ENCODE measurements at regions not wholly inside any gene's neighbourhood (a gene's known extent, or its start where the extent isn't known, plus 50 kb on each side); places are given as distances from the start of the nearest gene placed in this dataset.

DNA sequence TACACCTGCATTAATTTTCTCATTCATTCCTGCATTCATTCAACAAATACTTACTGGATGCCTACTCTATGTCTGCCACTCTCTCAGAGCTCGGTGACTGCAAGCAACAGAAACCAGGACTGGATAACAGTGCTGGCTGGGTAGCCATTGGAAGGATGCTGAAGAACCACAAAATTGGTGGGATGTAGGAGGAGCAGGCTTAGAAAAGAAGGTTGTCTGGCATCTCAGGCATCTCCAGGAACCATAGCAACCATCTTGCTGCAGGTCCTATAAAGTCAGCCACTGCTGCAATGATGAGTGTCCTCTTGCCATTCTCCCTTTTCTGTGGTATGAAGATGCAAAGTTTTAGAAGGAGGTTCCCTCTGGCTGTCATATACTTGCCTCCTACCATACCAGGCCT is 168.6 kb downstream of the FGF18 start:
- H3K27me3 ChIP-seq: no peaks in the 10 kb centered on the region
- no peaks in the 10 kb centered on the region for H3K36me3 ChIP-seq (replicated peaks in 1 of 2; ENCODE audit: insufficient read depth in 1 of 2, low read depth in 2 of 2)
- TF ChIP-seq, protein P1, sequence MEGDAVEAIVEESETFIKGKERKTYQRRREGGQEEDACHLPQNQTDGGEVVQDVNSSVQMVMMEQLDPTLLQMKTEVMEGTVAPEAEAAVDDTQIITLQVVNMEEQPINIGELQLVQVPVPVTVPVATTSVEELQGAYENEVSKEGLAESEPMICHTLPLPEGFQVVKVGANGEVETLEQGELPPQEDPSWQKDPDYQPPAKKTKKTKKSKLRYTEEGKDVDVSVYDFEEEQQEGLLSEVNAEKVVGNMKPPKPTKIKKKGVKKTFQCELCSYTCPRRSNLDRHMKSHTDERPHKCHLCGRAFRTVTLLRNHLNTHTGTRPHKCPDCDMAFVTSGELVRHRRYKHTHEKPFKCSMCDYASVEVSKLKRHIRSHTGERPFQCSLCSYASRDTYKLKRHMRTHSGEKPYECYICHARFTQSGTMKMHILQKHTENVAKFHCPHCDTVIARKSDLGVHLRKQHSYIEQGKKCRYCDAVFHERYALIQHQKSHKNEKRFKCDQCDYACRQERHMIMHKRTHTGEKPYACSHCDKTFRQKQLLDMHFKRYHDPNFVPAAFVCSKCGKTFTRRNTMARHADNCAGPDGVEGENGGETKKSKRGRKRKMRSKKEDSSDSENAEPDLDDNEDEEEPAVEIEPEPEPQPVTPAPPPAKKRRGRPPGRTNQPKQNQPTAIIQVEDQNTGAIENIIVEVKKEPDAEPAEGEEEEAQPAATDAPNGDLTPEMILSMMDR (IDR thresholded peaks at IDR 0.05): no peak
- no peak for TF ChIP-seq POLR2A (IDR thresholded peaks at IDR 0.05)
- no peak overlapping the region for H3K4me3 ChIP-seq
- H3K9me3 ChIP-seq: no peaks in the 10 kb centered on the region
- DNase-seq: no peak
- intact Hi-C loops (cut with DNase I): no loop called here
- WGBS, 2 donors: 81 to 93% methylated on average over 1 of the region's 1 CpG
- ATAC-seq: no peak
- H3K4me1 ChIP-seq: no peaks in the 10 kb centered on the region
- H3K27ac ChIP-seq: no peak overlapping the region

DNA sequence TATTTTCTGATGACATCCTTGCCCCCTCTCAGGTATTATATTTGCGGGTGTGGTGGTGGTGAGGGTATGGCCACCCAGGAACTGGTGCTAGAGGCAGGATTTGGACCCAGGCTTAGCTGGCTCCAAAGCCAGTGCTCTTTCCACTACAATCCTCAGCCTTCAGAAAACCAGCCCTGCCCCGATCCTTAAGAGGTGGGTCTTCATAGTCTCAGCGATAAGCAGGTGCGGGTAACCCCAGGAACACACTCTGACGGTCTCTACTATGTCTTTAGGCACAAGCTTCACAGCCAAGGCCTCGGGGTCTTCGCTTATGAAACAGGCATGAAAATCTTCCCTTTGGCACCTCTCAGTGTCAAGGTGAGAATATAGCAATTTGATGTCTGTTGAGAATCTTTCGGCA is 169.3 kb downstream of the FGF18 start:
- no peak for DNase-seq
- WGBS, 2 donors: 70 to 78% methylated on average over 4 to 8 of the region's 8 CpGs
- H3K9me3 ChIP-seq: no peaks in the 10 kb centered on the region
- H3K36me3 ChIP-seq (replicated peaks in 1 of 2; ENCODE audit: insufficient read depth in 1 of 2, low read depth in 2 of 2): no peaks in the 10 kb centered on the region
- H3K27ac ChIP-seq: no peak overlapping the region
- no peak for TF ChIP-seq POLR2A (IDR thresholded peaks at IDR 0.05)
- TF ChIP-seq, protein P1 (IDR thresholded peaks at IDR 0.05): no peak
- H3K27me3 ChIP-seq: no peaks in the 10 kb centered on the region
- intact Hi-C loops (cut with DNase I): no loop called here
- ATAC-seq: no peak
- H3K4me3 ChIP-seq: no peak overlapping the region
- H3K4me1 ChIP-seq: no peaks in the 10 kb centered on the region

DNA sequence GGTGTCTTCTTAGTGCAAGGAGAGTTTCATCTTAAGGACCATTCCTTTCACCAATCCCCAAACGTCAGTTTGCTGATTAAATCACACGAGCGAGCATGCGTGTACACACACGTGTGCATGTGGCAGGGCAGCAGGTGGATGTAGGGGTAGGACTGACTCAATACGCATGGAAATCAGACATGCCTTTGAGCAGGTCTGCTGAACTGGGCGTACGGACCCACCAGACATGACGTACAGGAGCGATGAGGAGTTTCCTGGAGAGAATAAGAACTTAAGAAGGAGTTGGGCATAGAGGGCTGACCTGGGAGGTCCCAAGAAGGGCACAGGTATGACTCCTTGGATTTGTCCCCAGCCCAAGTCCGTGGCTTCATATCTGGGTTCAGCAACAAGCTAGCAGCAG is 170.0 kb downstream of the FGF18 start:
- 64 to 75% methylated on average over 10 to 11 of the region's 11 CpGs for WGBS, 2 donors

DNA sequence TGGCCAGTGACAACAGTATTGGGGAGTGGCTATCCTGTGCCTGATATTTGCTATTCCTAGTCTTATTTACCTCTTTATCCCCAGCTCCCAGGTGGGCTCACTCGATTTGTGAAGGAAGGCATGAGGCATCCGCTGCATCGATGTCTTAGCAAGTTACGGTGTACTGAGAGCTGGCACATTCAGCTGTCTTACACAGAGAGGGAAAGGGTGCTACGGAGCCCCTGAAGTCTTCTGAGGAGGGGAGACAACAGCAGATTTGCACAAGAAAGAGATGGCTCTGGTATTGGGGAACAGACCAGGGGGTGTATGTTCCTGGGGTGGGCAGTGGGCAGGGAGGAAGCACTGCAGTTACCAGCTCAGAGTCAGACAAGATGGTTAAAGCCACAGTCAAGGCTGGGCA is 172.6 kb downstream of the FGF18 start:
- Histone ChIP-seq H3K4me1 (no peaks in the 10 kb centered on the region), H3K9me3 (no peaks in the 10 kb centered on the region), H3K27ac (no peak overlapping the region), H3K36me3 (replicated peaks in 1 of 2; ENCODE audit: insufficient read depth in 1 of 2, low read depth in 2 of 2) (no peaks in the 10 kb centered on the region), H3K27me3 (no peaks in the 10 kb centered on the region), H3K4me3 (no peak overlapping the region)
- ATAC-seq (no peak), DNase-seq (no peak)
- intact Hi-C loops (cut with DNase I): no loop called here
- 0 to 79% methylated on average over 1 to 5 of the region's 5 CpGs for WGBS, 2 donors
- TF ChIP-seq, protein P1 (IDR thresholded peaks at IDR 0.05): no peak
- TF ChIP-seq POLR2A (IDR thresholded peaks at IDR 0.05): no peak

More for the DNA sequence above, 170.0 kb downstream of the FGF18 start:
- no peaks in the 10 kb centered on the region for H3K36me3 ChIP-seq (replicated peaks in 1 of 2; ENCODE audit: insufficient read depth in 1 of 2, low read depth in 2 of 2)
- DNase-seq (no peak), ATAC-seq (no peak)
- no peak overlapping the region for H3K27ac ChIP-seq
- intact Hi-C loops (cut with DNase I): no loop called here
- H3K9me3 ChIP-seq: no peaks in the 10 kb centered on the region
- TF ChIP-seq, protein P1 (IDR thresholded peaks at IDR 0.05): no peak
- H3K4me1 ChIP-seq: no peaks in the 10 kb centered on the region
- H3K27me3 ChIP-seq: no peaks in the 10 kb centered on the region
- no peak overlapping the region for H3K4me3 ChIP-seq

GRCh38 chr5:171592736-171593135 is 173.3 kb downstream of the FGF18 start:
- Histone ChIP-seq H3K27me3 (no peaks in the 10 kb centered on the region), H3K27ac (no peak overlapping the region), H3K4me3 (no peak overlapping the region), H3K9me3 (no peaks in the 10 kb centered on the region), H3K36me3 (replicated peaks in 1 of 2; ENCODE audit: insufficient read depth in 1 of 2, low read depth in 2 of 2) (no peaks in the 10 kb centered on the region), H3K4me1 (no peaks in the 10 kb centered on the region)
- TF ChIP-seq POLR2A (IDR thresholded peaks at IDR 0.05): no peak
- TF ChIP-seq, protein P1 (IDR thresholded peaks at IDR 0.05): no peak
- ATAC-seq (no peak), DNase-seq (no peak)
- intact Hi-C loops (cut with DNase I): no loop called here
- 65 to 89% methylated on average over 3 of the region's 3 CpGs for WGBS, 2 donors

Measured in body of pancreas (tissue), 4 donors.